Heart left ventricle (tissue), 13 donors: ENCODE measurements at regions not wholly inside any gene's neighbourhood (a gene's known extent, or its start where the extent isn't known, plus 50 kb on each side); places are given as distances from the start of the nearest gene placed in this dataset.

Experiments used
- POLR2A ChIP-seq, 2 donors: fragments of 450-650 bp; IDR thresholded peaks; one replicate each; pipeline ENCODE4 v1.6.1; 2017; ENCODE audit warnings: antibody characterized with exemption in 2 of 2, mild to moderate bottlenecking in 2 of 2, moderate library complexity in 2 of 2
- TF ChIP-seq, protein P1 (sequence below), 12 donors: fragments of 200-600 bp; sonication (generic) in 4 of 12; IDR thresholded peaks; one replicate each; pipeline versions ENCODE4 v1.5.0 to v1.8.0; 2018 to 2022; ENCODE audit warnings: antibody characterized with exemption in 12 of 12, mild to moderate bottlenecking in 5 of 12
- donor health status: ischemic (EF 13 %, LVEDD 7.1; RV severe dilation, severe dysfunction).
- donor health status: DM: no; HTN: yes; CAD: no.
- donor health status: DM: no; HTN: no; CAD: no.
- donor health status: ischemic (EF 25% LVEDD 6.9; RV normal size, moderate dysfunction).
- donor health status: ischemic (EF 25% LVEDD 5.7; RV mildly dilated, moderate dysfunction).
- donor health status: ischemic (EF 35%, LVEDD 5.7; RV mildly dilated, moderate dysfunction).
- donor health status: nonischemic (EF 11% LVEDD 7.7; RV severe dilation, severe dysfunction).
- donor health status: DM: yes; HTN: yes; CAD: no.
- donor health status: PGD.
- donor health status: ischemic (EF 29% LVEDD 5.4; RV normal size, mild dysfunction).
- donor health status: nonischemic (EF 23%, LVEDD 6.1; RV moderate dilation, normal function).

DNA sequence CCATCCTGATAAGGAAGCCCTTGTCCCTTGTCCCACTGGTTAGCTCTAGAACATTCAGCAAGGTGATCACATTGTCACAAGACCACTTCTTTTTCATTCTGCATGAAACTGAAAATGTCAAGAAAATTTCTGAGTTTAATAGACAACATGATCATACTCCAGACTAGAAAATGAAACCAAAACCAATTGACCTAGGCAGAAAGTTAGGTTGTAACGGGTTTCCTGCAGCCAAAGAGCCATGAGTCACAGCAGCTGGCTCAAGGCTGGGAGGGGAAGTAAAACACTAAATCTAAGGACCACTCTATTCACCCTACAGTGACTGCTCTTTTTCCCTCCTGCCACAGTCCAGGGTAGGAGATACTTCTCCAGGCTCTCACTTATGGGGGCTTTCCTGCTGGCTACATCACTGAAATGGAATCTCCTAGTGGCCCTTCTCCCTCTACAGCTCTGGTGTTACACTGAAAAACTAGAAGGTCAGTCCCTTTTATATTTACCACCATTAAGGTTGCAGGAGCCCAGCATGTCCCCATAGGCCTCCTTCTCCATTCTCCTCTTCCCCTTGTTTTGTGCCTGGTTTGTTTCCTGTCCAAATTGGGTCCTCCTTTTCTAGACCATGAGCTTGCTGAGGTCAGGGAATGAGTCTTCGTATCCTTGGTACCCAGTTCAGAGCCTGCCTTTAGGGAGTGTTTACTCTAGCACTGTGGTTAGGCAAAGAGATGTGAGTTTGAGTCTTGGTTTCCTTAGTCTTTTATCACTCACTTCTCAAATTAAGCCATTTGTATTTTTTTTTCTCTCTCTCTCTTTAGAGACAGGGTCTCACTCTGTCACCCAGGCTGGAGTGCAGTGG is 236.5 kb upstream of the JUN start:
- TF ChIP-seq, protein P1, sequence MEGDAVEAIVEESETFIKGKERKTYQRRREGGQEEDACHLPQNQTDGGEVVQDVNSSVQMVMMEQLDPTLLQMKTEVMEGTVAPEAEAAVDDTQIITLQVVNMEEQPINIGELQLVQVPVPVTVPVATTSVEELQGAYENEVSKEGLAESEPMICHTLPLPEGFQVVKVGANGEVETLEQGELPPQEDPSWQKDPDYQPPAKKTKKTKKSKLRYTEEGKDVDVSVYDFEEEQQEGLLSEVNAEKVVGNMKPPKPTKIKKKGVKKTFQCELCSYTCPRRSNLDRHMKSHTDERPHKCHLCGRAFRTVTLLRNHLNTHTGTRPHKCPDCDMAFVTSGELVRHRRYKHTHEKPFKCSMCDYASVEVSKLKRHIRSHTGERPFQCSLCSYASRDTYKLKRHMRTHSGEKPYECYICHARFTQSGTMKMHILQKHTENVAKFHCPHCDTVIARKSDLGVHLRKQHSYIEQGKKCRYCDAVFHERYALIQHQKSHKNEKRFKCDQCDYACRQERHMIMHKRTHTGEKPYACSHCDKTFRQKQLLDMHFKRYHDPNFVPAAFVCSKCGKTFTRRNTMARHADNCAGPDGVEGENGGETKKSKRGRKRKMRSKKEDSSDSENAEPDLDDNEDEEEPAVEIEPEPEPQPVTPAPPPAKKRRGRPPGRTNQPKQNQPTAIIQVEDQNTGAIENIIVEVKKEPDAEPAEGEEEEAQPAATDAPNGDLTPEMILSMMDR (IDR thresholded peaks at IDR 0.05), result no peak
- no peak for TF ChIP-seq POLR2A (IDR thresholded peaks at IDR 0.05)
